PFSK-1 (cell line): ENCODE measurements at regions not wholly inside any gene's neighbourhood (a gene's known extent, or its start where the extent isn't known, plus 50 kb on each side); places are given as distances from the start of the nearest gene placed in this dataset.

Source experiments
- FOXP2 ChIP-seq: optimal IDR thresholded peaks from 2 replicates; pipeline ENCODE3; 2011; ENCODE audit warnings: borderline replicate concordance, control low read depth, inconsistent platforms; ENCODE audit not compliant: insufficient read depth; ENCODE audit errors: extremely low read length, extremely low read depth
- POLR2AphosphoS5 ChIP-seq: IDR thresholded peaks from 2 replicates; pipeline ENCODE4 v1.6.1; 2012; ENCODE audit warnings: low read depth, mild to moderate bottlenecking, control low read depth, low read length, moderate library complexity
- TAF1 ChIP-seq: IDR thresholded peaks from 2 replicates; pipeline ENCODE4 v1.6.1; 2012; ENCODE audit warnings: low read length, control low read depth, borderline replicate concordance; ENCODE audit not compliant: insufficient read depth
- TF ChIP-seq, protein P1 (sequence below), 2 experiments: IDR thresholded peaks; 2 replicates each; pipeline versions ENCODE4 v1.6.1 to v1.8.0; 2011 to 2012; ENCODE audit warnings: low read depth in 2 of 2, low read length in 2 of 2, control low read depth in 1 of 2, inconsistent platforms in 1 of 2, mild to moderate bottlenecking in 1 of 2, moderate library complexity in 1 of 2; ENCODE audit not compliant: insufficient read depth in 1 of 2

DNA sequence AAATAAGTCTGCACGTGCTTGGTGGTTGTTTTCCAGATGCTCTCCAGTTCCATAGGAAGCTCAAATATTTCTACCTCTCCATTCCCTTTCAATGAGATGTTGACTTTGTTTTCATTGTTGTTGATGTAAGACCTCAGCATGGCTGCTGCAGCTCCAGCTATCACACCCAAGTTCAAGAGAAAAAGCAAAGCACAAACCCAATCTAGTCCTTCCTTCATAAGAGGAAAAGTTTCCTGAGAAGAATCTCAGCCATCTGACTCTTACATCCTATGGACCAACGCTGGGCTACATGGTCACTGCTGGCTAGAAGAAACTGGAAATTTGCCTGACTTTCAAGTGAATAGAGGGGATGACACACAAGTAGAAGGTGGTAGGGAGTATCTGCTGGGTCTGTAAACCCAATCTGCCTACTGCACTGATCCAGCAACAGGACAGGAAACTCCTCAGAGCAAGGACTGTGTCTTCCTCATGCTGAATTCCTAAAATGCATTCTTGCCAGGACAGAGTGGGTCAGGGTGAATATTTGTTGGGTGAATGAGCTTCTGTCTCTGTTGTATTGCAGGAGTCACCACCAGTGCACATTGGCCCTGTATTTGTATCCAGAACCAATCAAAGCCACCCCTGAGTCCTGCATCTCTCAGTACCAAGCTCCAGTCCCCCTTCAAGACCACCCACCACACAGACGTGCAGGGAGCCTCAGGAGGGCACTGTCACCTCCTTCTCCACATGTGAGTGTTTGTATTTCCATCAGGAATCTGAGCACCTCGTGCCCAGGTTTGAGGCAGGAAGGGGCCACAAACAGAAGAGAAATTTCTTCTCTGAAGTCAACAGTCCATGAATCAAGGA is 118.0 kb upstream of the IGLL5 start:
- TF ChIP-seq POLR2AphosphoS5: no peak
- TF ChIP-seq TAF1: no peak
- TF ChIP-seq, protein P1, sequence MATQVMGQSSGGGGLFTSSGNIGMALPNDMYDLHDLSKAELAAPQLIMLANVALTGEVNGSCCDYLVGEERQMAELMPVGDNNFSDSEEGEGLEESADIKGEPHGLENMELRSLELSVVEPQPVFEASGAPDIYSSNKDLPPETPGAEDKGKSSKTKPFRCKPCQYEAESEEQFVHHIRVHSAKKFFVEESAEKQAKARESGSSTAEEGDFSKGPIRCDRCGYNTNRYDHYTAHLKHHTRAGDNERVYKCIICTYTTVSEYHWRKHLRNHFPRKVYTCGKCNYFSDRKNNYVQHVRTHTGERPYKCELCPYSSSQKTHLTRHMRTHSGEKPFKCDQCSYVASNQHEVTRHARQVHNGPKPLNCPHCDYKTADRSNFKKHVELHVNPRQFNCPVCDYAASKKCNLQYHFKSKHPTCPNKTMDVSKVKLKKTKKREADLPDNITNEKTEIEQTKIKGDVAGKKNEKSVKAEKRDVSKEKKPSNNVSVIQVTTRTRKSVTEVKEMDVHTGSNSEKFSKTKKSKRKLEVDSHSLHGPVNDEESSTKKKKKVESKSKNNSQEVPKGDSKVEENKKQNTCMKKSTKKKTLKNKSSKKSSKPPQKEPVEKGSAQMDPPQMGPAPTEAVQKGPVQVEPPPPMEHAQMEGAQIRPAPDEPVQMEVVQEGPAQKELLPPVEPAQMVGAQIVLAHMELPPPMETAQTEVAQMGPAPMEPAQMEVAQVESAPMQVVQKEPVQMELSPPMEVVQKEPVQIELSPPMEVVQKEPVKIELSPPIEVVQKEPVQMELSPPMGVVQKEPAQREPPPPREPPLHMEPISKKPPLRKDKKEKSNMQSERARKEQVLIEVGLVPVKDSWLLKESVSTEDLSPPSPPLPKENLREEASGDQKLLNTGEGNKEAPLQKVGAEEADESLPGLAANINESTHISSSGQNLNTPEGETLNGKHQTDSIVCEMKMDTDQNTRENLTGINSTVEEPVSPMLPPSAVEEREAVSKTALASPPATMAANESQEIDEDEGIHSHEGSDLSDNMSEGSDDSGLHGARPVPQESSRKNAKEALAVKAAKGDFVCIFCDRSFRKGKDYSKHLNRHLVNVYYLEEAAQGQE (IDR thresholded peaks at IDR 0.05; ENCODE audit: insufficient read depth in 1 of 2, low read depth in 2 of 2, low read length in 2 of 2): no peak
- no peak for TF ChIP-seq FOXP2
